ENCODE measurements at regions not wholly inside any gene's neighbourhood (a gene's known extent, or its start where the extent isn't known, plus 50 kb on each side); places are given as distances from the start of the nearest gene placed in this dataset.

DNA sequence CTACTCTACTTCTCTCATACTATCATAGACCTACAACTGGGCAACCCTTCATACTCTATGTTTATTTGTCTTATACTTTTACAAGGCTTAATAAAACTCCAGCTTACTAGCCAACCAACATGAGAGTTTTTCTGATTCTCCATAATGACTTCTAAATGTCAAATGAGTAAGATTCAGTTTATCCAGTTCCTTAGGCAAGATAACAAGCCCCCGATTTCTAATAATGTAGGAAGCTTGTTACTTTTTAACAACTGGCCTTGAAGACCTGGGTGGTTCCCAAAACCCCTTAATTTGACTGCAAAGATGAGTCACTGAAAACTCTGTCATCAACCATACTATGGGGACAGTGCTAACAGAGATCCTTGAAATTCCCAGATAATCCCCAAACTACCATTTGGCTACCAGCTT is 294.6 kb upstream of the ACTBL2 start:
- Histone ChIP-seq H3K9me3 (ENCODE audit: control insufficient read depth, low read length) (no peaks in the 10 kb centered on the region), H3K36me3 (ENCODE audit: control insufficient read depth, insufficient read depth, low read length) (no peaks in the 10 kb centered on the region), H3K4me3 (ENCODE audit: extremely low read depth, insufficient read depth, low read length, poor library complexity, severe bottlenecking) (no peak overlapping the region), H3K4me1 (ENCODE audit: control insufficient read depth, insufficient read depth, low read length, poor library complexity, severe bottlenecking) (peaks cover 22% of the 10 kb centered on the region), H3K27ac (ENCODE audit: low read depth, low read length, severe bottlenecking) (no peak overlapping the region)
- no CpG with 5 or more reads among the region's 1 CpG for WGBS, 2 experiments (ENCODE audit: insufficient coverage in 2 of 2)

- no peaks in the 10 kb centered on the region for H3K9me3 ChIP-seq (ENCODE audit: control insufficient read depth, low read length)
- no peak overlapping the region for H3K27ac ChIP-seq (ENCODE audit: low read depth, low read length, severe bottlenecking)
- no peaks in the 10 kb centered on the region for H3K36me3 ChIP-seq (ENCODE audit: control insufficient read depth, insufficient read depth, low read length)
- peaks cover 22% of the 10 kb centered on the region for H3K4me1 ChIP-seq (ENCODE audit: control insufficient read depth, insufficient read depth, low read length, poor library complexity, severe bottlenecking)
- no peak overlapping the region for H3K4me3 ChIP-seq (ENCODE audit: extremely low read depth, insufficient read depth, low read length, poor library complexity, severe bottlenecking)
- WGBS, 2 experiments (ENCODE audit: insufficient coverage in 2 of 2): 86 to 100% methylated on average over 1 of the region's 1 CpG
Observed at GRCh38 chr5:57776035-57776434, 293.4 kb upstream of the ACTBL2 start.

GRCh38 chr5:57774439-57774838 is 291.8 kb upstream of the ACTBL2 start:
- H3K4me3 ChIP-seq (ENCODE audit: extremely low read depth, insufficient read depth, low read length, poor library complexity, severe bottlenecking): no peak overlapping the region
- WGBS, 2 experiments (ENCODE audit: insufficient coverage in 2 of 2): no CpG with 5 or more reads among the region's 1 CpG
- H3K36me3 ChIP-seq (ENCODE audit: control insufficient read depth, insufficient read depth, low read length): no peaks in the 10 kb centered on the region
- no peaks in the 10 kb centered on the region for H3K9me3 ChIP-seq (ENCODE audit: control insufficient read depth, low read length)
- H3K4me1 ChIP-seq (ENCODE audit: control insufficient read depth, insufficient read depth, low read length, poor library complexity, severe bottlenecking): peaks cover 13% of the 10 kb centered on the region
- H3K27ac ChIP-seq (ENCODE audit: low read depth, low read length, severe bottlenecking): no peak overlapping the region

DNA sequence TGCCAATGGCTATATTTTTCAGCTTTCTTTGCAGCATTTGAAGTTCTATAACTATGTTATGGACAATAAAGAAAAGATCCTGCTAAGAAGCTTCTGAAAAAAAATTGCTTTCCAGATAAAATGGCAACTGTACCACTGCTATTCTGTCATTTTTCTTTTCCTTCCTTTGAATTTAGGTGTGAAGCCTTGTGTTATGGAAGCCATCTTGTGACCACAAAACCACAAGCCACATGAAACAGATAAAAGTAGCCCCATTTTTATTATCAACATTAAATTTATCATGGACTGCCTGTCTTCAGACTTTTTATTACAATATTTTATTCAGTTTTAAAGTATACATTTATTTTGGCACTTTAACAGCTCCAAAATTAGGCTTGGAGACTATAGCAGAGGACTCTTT is 289.9 kb upstream of the ACTBL2 start:
- Histone ChIP-seq H3K4me3 (ENCODE audit: extremely low read depth, insufficient read depth, low read length, poor library complexity, severe bottlenecking) (no peak overlapping the region), H3K9me3 (ENCODE audit: control insufficient read depth, low read length) (no peaks in the 10 kb centered on the region), H3K36me3 (ENCODE audit: control insufficient read depth, insufficient read depth, low read length) (no peaks in the 10 kb centered on the region), H3K4me1 (ENCODE audit: control insufficient read depth, insufficient read depth, low read length, poor library complexity, severe bottlenecking) (peaks cover 13% of the 10 kb centered on the region), H3K27ac (ENCODE audit: low read depth, low read length, severe bottlenecking) (no peak overlapping the region)

- no peaks in the 10 kb centered on the region for H3K4me1 ChIP-seq (ENCODE audit: control insufficient read depth, insufficient read depth, low read length, poor library complexity, severe bottlenecking)
- no peaks in the 10 kb centered on the region for H3K9me3 ChIP-seq (ENCODE audit: control insufficient read depth, low read length)
- H3K4me3 ChIP-seq (ENCODE audit: extremely low read depth, insufficient read depth, low read length, poor library complexity, severe bottlenecking): no peak overlapping the region
- H3K27ac ChIP-seq (ENCODE audit: low read depth, low read length, severe bottlenecking): no peak overlapping the region
- H3K36me3 ChIP-seq (ENCODE audit: control insufficient read depth, insufficient read depth, low read length): no peaks in the 10 kb centered on the region
- 80% methylated on average over 1 of the region's 2 CpGs for WGBS, 2 experiments (ENCODE audit: insufficient coverage in 2 of 2)
Observed at GRCh38 chr5:57770039-57770438, 287.4 kb upstream of the ACTBL2 start.

GRCh38 chr5:57768745-57769144 is 286.1 kb upstream of the ACTBL2 start:
- no peaks in the 10 kb centered on the region for H3K9me3 ChIP-seq (ENCODE audit: control insufficient read depth, low read length)
- no peaks in the 10 kb centered on the region for H3K4me1 ChIP-seq (ENCODE audit: control insufficient read depth, insufficient read depth, low read length, poor library complexity, severe bottlenecking)
- no peak overlapping the region for H3K4me3 ChIP-seq (ENCODE audit: extremely low read depth, insufficient read depth, low read length, poor library complexity, severe bottlenecking)
- 83% methylated on average over 1 of the region's 4 CpGs; no CpG with 5 or more reads in 1 of the 2 experiments for WGBS, 2 experiments (ENCODE audit: insufficient coverage in 2 of 2)
- no peak overlapping the region for H3K27ac ChIP-seq (ENCODE audit: low read depth, low read length, severe bottlenecking)
- no peaks in the 10 kb centered on the region for H3K36me3 ChIP-seq (ENCODE audit: control insufficient read depth, insufficient read depth, low read length)

DNA sequence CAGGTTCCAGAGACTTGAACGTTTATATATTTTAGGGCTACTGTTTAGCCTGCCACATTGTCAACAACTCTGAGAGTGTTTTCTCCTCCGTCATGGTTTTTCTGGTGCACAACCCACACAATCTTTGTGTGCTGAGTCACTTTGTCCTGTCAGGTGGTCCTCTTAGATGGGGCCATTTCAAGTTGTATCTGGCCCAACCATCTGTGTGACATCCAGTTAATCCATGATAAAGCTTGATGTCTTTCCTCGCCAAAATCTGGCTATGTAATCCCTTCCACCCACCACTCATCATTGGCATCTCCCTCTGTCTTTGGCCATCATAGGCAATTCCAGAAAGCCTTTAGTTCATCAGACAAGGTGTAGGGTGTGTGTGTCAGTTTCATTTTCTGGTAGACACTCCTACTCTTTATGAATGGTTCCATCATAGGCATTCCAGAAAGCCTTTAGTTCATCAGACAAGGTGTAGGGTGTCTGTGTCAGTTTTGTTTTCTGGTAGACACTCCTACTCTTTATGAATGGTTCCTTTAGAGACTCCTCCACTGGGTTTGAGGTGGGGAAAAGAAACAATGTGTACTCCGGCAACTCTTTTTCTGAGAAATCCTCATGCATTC is 282.0 kb upstream of the ACTBL2 start:
- Histone ChIP-seq H3K27ac (ENCODE audit: low read depth, low read length, severe bottlenecking) (no peak overlapping the region), H3K36me3 (ENCODE audit: control insufficient read depth, insufficient read depth, low read length) (no peaks in the 10 kb centered on the region), H3K4me1 (ENCODE audit: control insufficient read depth, insufficient read depth, low read length, poor library complexity, severe bottlenecking) (no peaks in the 10 kb centered on the region), H3K4me3 (ENCODE audit: extremely low read depth, insufficient read depth, low read length, poor library complexity, severe bottlenecking) (no peak overlapping the region), H3K9me3 (ENCODE audit: control insufficient read depth, low read length) (peaks cover 4% of the 10 kb centered on the region)
- 42 to 50% methylated on average over 2 of the region's 4 CpGs for WGBS, 2 experiments (ENCODE audit: insufficient coverage in 2 of 2)

GRCh38 chr5:57761513-57761912 is 278.9 kb upstream of the ACTBL2 start:
- H3K4me1 ChIP-seq (ENCODE audit: control insufficient read depth, insufficient read depth, low read length, poor library complexity, severe bottlenecking): no peaks in the 10 kb centered on the region
- H3K9me3 ChIP-seq (ENCODE audit: control insufficient read depth, low read length): peaks cover 4% of the 10 kb centered on the region
- no peaks in the 10 kb centered on the region for H3K36me3 ChIP-seq (ENCODE audit: control insufficient read depth, insufficient read depth, low read length)
- no peak overlapping the region for H3K4me3 ChIP-seq (ENCODE audit: extremely low read depth, insufficient read depth, low read length, poor library complexity, severe bottlenecking)
- H3K27ac ChIP-seq (ENCODE audit: low read depth, low read length, severe bottlenecking): no peak overlapping the region
- WGBS, 2 experiments (ENCODE audit: insufficient coverage in 2 of 2): 94 to 95% methylated on average over 5 to 11 of the region's 11 CpGs

DNA sequence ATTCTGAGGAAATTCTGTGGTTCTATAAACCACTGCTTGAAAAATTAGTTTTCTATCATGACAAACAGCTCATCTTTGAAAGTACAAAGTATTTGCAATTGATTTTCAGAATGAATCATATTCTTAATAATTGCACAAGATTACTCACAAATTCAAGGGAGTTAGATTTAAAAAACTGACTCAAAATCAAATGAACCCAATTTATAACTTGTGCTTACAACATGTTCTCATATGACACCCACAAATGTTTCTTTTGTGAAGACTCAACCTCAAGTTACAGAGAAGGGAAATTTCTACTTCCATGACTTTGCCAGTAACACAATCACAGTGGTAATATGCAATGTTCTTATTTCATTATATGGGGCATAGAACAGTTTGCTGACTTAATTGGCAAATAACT is 272.0 kb upstream of the ACTBL2 start:
- H3K9me3 ChIP-seq (ENCODE audit: control insufficient read depth, low read length): no peaks in the 10 kb centered on the region
- H3K36me3 ChIP-seq (ENCODE audit: control insufficient read depth, insufficient read depth, low read length): no peaks in the 10 kb centered on the region
- no peak overlapping the region for H3K4me3 ChIP-seq (ENCODE audit: extremely low read depth, insufficient read depth, low read length, poor library complexity, severe bottlenecking)
- H3K4me1 ChIP-seq (ENCODE audit: control insufficient read depth, insufficient read depth, low read length, poor library complexity, severe bottlenecking): no peaks in the 10 kb centered on the region
- H3K27ac ChIP-seq (ENCODE audit: low read depth, low read length, severe bottlenecking): no peak overlapping the region

DNA sequence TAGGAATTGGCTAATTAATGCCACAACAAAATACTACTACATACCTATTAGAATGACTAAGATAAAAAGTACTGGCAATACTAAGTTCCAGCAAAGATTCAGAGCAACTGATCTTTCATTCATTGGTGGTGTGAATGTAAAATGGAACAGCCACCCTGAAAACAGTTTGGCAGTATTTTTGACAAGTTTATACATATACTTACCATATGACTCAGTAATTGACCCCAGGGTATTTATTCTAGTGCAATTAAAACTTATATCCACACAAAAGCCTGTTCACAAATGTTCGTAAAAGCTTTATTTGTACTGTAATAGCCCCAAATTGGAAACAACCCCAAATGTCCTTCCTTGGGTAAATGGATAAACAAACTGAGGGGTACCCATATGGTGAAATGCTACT is 270.8 kb upstream of the ACTBL2 start:
- Histone ChIP-seq H3K4me1 (ENCODE audit: control insufficient read depth, insufficient read depth, low read length, poor library complexity, severe bottlenecking) (no peaks in the 10 kb centered on the region), H3K36me3 (ENCODE audit: control insufficient read depth, insufficient read depth, low read length) (no peaks in the 10 kb centered on the region), H3K9me3 (ENCODE audit: control insufficient read depth, low read length) (no peaks in the 10 kb centered on the region), H3K27ac (ENCODE audit: low read depth, low read length, severe bottlenecking) (no peak overlapping the region), H3K4me3 (ENCODE audit: extremely low read depth, insufficient read depth, low read length, poor library complexity, severe bottlenecking) (no peak overlapping the region)
- WGBS, 2 experiments (ENCODE audit: insufficient coverage in 2 of 2): no CpG with 5 or more reads among the region's 1 CpG

DNA sequence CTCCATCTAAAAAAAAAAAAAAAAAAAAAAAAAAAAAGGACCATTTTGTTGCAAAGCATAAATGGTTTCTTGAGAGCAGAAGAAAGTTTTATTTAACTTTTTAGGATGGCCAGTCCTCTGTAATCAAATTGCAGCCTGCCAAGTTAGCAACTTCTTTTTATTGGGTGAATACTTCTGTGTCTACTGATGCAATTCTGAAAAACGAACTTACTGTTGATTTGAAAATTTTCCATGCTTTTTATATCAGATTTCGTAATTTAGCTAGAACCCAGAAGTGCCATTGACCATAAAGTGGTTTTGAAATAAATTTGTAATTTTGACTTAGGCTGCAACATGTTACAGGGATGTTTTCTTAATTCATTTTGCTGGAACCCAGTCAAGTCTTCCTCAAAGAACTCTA is 269.1 kb upstream of the ACTBL2 start:
- Histone ChIP-seq H3K4me3 (ENCODE audit: extremely low read depth, insufficient read depth, low read length, poor library complexity, severe bottlenecking) (no peak overlapping the region), H3K9me3 (ENCODE audit: control insufficient read depth, low read length) (no peaks in the 10 kb centered on the region), H3K4me1 (ENCODE audit: control insufficient read depth, insufficient read depth, low read length, poor library complexity, severe bottlenecking) (no peaks in the 10 kb centered on the region), H3K36me3 (ENCODE audit: control insufficient read depth, insufficient read depth, low read length) (no peaks in the 10 kb centered on the region), H3K27ac (ENCODE audit: low read depth, low read length, severe bottlenecking) (no peak overlapping the region)
- no CpG with 5 or more reads among the region's 2 CpGs for WGBS, 2 experiments (ENCODE audit: insufficient coverage in 2 of 2)

Measured in mesodermal cell (in vitro differentiated cells).